TTC549 (cell line): ENCODE measurements at regions not wholly inside any gene's neighbourhood (a gene's known extent, or its start where the extent isn't known, plus 50 kb on each side); places are given as distances from the start of the nearest gene placed in this dataset.
"Not testable (repeated sequence)": the region's sequence is repeated elsewhere in the genome, so short reads cannot be mapped to it uniquely, and the experiment has no call there.

Source experiments
- FAIRE-seq: peaks from 2 replicates; lab custom pipeline; 2012; peaks lifted over from hg19 to GRCh38; lab: Jason Lieb, UNC

DNA sequence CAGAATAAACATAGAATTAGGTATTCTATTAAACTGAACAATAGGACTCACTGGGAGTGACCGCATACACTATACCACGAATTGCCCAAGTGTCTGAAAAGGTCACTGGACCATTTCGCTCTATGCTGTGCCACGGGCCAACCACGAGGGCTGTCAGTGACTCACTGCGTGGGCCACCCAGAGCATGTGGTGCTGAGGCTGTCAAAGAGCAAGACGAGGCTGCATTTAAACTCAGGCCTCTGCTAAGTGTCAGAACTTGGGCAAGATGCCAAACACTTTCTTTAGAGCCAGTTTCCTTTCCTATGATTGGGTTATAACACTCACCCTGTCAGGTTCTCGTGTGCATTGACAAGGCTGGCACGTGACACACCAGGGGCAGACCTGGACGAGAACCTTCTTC, 97.5 kb downstream of the SH3YL1 start:
- no peak for FAIRE-seq

DNA sequence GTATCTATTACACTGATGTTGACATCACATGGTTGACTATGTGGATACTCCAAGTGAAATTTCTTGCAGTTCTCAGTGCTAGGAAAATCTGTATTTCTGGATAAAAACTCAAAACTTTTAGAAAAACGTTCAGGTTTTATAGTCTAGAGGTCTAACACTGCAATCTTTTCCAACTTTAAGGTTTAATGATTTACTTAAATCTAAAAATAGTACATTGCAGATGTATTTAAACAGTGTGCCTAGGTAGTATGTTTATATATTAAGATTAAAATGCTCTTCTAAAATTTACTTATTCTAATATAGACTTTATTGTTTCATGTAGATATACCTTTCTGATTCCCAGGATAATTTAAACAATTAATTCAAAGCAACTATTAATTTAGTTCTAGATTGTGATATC, 98.3 kb downstream of the SH3YL1 start:
- peak; percentile 19 for FAIRE-seq

DNA sequence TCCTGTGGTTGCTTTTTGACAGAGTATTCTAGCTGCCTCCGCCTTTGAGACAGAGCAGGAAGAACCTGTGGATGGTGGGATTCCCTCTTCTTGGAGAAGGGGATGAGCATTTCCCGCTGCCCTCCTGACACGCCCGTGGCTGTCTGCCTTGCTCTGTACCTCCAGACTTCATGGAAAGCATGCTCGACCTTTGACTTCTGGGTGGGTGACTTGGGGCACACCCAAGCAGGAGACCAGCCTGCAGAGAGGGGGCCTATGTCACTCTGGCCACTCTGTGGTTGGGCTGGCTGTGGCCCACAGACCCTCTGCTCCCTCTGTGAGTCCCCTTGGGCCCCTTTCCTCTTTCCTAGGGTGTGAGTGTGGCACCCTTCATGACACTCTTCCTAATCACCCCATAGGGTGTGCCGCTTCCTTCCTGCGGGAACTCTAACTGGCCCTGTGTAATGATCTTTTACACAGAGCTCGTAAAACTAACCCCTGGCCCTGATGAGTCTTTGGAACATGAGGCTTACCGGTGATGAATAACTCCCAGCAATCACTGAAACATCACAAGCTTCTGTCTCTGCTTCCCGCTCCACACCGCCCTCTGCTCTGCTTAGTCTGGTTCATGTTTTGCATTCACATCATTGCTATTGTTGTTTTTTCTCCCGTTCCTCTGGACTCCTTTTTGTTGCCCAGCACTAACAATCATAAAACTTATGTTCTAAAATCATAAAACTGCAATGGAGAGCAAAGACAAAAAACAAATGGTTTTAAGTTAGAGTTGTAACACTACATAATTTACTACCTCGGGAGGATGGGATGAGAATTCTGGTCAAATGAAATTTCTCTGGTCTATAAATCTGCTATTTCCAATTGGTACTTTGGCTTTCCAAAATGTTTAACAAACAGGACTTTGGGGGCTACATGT, 101.1 kb downstream of the SH3YL1 start:
- no peak for FAIRE-seq

DNA sequence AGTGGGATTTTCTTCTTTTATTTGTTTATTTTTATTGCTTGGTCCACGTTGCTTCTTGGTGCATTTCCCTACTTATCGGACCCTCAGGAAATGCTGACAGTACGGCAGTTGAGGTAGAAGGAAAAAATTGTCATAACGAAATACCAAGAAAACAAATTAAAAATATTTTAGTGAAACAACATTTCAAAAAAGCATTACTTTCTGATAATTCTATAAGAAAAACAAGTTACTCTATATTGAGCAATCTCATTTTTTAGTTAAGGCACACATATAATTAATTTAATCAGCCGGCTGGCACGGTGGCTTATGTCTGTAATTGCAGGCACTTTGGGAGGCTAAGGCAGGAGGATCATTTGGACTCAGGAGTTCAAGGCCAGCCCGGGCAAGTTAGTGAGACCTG, 102.1 kb downstream of the SH3YL1 start:
- FAIRE-seq = no peak

DNA sequence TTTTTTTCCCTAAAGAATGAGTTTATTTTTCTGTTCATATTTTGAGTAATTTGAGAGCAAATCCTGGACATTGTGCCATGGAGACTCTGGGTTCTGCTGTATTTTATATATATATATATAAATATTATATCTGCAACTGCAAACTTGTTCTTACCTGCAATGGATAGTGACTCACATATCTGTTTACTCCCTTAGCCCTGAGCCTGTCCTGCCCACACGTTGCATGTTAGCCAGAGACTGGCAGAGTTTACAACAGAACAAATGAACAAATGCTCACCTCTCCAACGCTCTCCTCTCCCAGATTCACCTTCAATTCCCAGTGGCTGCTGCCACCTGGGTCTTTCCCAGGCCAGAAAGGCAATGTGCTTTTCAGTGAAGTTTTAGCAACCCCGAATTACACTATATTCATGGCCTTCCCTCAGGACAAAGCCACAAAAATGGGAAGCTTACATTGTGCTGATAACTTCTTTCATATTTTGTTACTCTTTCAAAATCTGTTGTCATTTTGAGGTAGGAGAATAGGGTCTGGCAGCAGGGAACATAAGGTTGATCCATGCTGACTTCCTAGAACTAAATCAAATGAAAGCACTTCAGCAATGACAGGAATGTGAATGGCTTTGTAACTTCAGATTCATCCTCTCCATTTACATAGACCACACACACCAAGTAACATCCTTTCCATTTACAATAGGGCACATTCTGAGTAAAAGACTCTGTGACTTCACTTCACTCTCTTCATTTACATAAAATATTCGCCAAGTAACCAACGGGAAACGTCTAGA, 105.4 kb upstream of the FAM110C start:
- no peak for FAIRE-seq

DNA sequence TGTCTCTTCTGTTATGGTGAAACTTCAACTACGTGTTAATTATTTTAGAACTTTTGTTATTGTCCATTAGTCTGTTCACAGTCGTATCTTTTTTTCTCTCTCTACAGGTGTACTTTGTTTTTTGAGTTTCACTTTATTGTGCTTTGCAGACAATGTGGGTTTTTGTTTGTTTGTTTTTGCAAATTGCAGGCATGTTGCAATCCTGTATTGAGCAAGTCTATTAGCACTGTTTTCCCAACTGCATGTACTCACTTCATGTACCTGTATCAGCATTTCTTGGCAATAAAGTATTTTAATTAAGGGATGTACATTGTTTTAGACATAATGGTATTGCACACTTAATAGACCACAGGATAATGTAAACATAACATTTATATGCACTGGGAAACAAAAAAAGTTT, 99.1 kb upstream of the FAM110C start:
- no peak for FAIRE-seq

DNA sequence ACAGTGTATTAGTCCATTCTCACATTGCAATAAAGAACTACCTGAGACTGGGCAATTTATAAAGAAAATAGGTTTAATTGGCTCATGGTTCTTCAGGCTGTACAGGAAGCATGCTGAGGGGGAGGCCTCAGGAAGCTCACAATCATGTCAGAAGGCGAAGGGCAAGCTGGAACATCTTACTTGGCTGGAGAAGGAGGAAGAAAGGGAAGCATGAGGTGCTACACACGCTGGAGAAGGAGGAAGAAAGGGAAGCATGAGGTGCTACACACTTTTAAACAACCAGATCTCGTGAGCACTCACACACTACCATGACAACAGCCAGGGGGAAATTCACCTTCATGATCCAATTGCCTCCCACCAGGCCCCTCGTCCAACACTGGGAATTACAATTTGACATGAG, 95.3 kb upstream of the FAM110C start:
- FAIRE-seq = no peak

DNA sequence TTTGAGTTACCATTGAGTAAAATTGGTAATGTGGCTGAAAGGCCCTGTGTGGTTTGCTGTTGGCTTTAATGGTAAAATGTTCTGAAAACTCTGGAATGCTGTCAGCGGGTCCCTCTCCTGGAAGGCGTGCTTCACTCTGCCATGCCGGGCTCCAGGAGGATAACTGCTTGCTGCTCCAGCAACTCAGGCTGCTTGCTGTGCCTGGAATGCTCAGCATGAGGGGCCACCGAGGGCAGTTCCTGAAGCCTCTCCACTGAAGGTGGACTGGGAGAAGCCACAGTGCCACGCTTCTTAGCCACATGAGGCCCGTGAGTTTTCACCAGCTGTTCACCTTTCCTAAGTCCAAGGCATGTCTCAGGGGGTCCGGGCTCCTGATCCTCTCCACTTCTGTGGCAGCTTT, 90.4 kb upstream of the FAM110C start:
- no peak for FAIRE-seq

DNA sequence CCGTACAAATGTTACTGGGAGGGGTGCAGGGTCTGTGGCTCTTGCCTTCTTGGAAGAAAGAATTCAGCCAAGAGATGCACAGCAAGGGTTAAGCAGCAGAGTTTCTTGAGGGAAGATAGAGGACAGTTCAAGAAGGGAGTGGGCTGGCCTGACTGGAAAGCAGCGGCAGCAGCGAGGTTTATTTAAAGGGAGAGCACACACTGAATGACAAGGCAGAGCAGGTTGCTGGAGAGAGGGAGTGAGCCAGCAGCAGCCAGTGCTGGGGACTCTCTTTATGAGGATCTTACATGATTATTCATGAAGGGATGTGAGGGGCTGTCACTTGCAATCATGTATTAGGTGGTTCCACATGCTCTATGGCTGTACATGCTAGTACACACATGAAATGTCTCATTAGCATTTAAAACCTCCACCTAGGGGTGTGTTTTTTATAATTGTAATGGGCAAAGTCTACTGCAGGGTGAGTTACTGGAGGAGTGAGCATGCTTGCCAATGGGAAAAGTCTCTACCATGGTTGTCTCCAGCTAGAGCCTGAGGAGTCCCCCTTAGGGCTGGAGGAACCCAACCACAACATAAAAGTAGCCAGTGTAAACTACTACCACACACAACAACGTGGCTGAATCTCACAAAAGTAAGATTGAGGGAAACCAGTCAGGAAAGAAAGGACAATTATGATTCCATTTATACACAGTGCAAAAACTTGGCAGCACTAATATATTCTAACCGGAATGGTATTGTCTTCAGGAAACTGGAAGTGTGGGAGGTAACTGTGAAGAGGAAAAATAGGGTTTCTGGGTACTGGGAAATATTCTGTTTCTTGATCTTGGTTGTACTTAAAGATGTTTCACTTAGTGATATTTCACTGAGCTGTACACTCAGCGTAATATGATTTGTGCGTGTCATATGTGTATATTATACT, 87.6 kb upstream of the FAM110C start:
- no peak for FAIRE-seq

DNA sequence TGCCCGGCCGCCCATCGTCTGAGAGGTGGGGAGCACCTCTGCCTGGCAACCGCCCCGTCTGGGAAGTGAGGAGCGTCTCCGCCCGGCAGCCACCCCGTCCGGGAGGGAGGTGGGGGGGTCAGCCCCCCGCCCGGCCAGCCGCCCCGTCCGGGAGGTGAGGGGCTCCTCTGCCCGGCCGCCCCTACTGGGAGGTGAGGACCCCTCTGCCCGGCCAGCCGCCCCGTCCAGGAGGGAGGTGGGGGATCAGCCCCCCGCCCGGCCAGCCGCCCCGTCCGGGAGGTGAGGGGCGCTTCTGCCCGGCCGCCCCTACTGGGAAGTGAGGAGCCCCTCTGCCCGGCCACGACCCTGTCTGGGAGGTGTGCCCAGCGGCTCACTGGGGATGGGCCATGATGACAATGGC, 80.5 kb upstream of the FAM110C start:
- FAIRE-seq = not testable (repeated sequence)

DNA sequence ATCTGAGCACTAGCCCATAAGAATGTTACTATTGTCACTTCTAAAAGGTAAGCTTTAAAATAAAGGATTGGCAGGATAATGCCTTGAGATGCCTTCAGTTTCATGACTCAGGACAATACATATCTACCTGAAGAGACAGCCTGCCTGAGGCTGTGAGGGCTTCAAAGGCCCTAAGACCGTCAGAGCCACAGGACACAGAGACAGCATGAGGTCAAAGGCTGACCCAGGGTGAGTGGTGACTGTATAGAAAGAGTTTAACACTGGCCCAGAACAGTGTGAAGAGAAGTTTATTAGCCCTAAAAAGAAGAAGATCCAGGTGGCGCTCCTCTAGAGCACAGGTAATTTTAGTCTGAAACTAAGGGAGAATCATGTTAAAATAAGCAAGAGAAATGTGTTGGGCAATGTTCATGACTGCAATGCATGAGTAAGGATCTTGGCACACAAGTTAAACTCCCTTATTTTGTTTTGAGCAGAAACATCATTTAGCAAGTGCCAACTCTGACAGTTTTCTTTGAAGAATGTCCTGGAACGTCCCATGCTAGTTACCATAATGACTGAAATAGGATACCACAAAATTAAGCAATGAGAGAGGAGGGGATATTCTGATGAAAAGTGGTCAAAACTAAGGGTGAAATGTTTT, 78.1 kb upstream of the FAM110C start:
- no peak for FAIRE-seq

DNA sequence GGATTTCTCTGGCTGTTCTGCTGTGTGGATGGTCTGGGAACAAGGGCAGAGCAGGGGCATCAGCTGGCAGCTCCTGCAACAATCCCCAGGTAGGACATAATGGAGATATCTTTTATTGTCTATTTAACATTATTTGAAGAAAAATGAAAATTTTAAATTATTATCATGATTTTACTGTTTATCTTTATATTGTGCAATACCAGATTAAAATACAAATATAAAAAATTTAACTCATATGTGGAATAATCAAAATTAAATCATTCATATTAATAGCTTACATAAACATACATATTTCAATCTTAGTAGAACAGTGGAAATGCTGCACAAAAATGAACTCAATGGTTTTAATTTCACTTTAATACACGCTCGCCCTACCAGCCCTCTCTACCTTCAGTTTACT, 70.6 kb upstream of the FAM110C start:
- no peak for FAIRE-seq

DNA sequence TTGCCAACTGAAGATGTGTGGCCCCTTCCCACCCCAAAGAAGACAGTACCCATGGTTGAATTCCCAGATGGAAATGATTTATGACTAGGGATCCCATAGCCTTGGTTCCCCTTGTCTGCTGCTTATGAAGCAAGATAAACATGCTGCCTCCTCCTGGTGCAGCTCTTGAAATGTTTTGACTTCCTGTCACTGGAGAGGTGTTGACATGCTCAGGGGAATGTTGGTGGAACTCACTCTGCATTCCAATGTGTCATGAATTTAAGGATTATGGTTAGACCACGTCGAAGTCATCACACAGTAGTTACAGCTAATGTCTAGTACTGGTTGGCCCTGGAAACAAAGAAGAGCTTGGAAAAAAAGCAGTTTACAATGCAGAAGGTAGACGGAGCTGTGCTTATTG, 69.0 kb upstream of the FAM110C start:
- FAIRE-seq = no peak

DNA sequence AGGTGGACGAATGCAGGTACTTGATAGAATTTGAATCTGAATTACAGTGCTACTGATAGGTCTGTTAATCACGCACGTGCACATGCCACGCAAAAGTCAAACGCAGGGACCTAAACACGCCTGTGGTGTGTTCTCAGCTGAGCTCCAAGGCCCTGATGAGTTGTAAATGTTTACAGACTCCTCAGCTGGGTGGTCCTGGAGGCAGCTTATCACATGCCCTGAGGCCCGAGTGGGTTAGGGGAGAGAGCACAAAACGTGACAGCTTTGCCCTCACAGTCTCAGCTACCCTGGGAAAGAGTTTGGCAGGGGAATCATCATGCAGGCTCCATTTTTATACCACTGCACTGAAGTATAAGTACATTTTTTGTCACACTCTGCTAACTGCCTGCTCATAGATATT, 68.3 kb upstream of the FAM110C start:
- FAIRE-seq = no peak

DNA sequence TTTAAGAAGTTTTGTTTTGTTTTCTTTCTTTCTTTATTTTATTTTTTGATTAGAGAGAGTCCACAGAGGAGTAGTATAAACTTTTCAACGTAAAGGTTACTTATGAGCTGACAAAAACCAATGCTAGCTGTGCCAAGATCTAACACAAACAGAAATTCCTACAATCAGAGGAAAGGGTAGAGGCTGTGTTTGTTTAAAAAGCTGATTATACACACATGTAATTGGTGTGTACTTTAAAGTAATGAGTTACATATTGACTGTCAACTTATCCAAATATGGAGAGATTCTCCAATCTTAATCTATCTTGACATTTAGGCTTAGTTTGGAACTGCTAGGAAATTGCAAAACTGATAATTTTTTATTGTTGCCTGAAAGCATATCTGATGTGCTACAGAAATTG, 63.7 kb upstream of the FAM110C start:
- FAIRE-seq = no peak

DNA sequence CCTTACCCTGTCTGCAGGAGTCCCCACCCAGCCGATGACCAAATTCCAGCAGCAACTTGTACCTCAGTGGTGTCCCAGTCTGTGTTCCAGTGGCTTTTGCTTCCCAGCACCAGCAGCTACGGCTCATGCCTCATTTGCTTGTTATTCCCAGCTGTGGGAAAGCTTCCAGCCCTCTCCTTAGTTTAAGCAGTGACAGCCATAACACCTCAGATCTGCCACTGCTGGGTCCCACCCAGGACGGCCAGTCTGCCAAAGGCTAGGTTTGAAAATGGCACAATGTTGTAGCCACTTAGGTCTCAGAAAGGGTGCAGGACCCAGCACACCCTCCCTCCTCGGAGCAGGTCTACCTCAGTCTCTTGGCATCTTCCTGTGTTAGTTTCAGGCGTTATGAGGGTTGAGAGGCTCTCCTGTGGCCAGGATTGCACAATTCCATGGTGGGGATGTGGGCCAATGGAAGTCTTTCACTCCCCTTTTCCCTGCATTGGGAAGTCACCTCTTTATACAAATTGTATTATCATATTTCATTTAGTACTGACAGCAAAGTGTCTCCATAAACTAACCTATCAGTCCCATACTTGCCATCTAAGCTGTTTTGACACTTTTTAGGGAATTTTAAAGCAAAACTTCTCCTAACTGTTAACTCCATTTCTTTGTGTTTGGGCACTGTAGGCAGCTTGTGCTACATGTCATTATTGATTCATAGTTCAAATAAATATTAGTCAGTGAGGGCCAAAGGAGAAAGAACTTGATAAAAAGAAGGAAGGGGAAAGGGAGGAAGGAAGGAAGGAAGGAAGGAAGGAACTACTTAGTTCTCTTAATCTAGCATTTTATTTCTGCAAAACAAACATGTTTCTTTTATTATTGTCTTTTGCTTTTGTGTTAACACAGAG, 62.9 kb upstream of the FAM110C start:
- no peak for FAIRE-seq

DNA sequence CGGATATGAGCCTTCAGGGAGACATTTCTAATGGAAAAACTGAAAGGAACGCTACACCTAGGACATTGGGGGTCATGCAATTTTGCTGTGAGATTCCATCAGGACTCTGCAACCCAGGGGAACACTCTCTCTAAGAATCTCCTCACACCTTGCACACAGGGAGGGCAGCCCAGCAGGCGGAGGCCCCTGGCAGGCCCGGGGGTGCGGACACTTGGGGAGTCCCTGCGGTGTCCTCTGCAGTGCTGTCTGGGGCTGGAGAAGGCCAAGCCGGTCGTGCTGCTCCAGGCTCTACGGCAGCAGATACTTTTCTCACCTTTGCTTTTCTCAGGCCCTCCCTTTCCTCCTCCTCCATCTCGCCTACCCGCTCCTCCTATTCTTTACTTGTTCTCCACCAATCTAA, 54.7 kb upstream of the FAM110C start:
- FAIRE-seq = no peak
